Heart right ventricle (tissue), 16 donors: ENCODE measurements at regions not wholly inside any gene's neighbourhood (a gene's known extent, or its start where the extent isn't known, plus 50 kb on each side); places are given as distances from the start of the nearest gene placed in this dataset.

Experiments used
- ATAC-seq, 8 donors: fragments of 200-7000 bp; cut with Tn5 transposase; one replicate each; pipeline ENCODE4 v1.9.1; 2020; ENCODE audit warnings: mild to moderate bottlenecking in 8 of 8, moderate library complexity in 8 of 8, moderate number of reproducible peaks in 1 of 8
- DNase-seq, 2 donors: peaks; one replicate each; pipeline ENCODE4 v3.0.0-alpha.2; 2020
- H3K27ac ChIP-seq, 10 donors: fragments of 200-600 bp; sonication (generic) in 2 of 10; one replicate each; pipeline versions ENCODE4 v1.5.0 to v1.8.0; 2020 to 2022; ENCODE audit warnings: mild to moderate bottlenecking in 3 of 10
- H3K27me3 ChIP-seq, 7 donors: fragments of 200-600 bp; one replicate each; pipeline ENCODE4 v1.8.0; 2021 to 2022; ENCODE audit warnings: mild to moderate bottlenecking in 2 of 7
- H3K36me3 ChIP-seq, 9 donors: fragments of 200-600 bp; sonication (generic) in 1 of 9; one replicate each; pipeline versions ENCODE4 v1.5.0 to v1.8.0; 2020 to 2022; ENCODE audit warnings: mild to moderate bottlenecking in 2 of 9
- H3K4me1 ChIP-seq, 9 donors: fragments of 200-600 bp; sonication (generic) in 1 of 9; one replicate each; pipeline versions ENCODE4 v1.5.0 to v1.8.0; 2020 to 2022; ENCODE audit warnings: mild to moderate bottlenecking in 4 of 9
- H3K4me3 ChIP-seq, 10 donors: fragments of 200-600 bp; sonication (generic) in 2 of 10; one replicate each; pipeline versions ENCODE4 v1.5.0 to v1.8.0; 2020 to 2022; ENCODE audit warnings: mild to moderate bottlenecking in 7 of 10, moderate library complexity in 2 of 10
- H3K9me3 ChIP-seq, 11 donors: fragments of 200-600 bp in 10 of 11; sonication (generic) in 2 of 11; one replicate each; pipeline versions ENCODE4 v1.5.0 to v1.8.0; 2013 to 2022; ENCODE audit warnings: mild to moderate bottlenecking in 2 of 11, control low read depth in 1 of 11, moderate library complexity in 1 of 11
- WGBS, 2 donors: extraction: QIAGEN DNeasy Blood & Tissue Kit; methylation state at CpG; one replicate each; pipeline ENCODE4 v1.1.7; 2013; ENCODE audit warnings: inconsistent platforms in 1 of 2; 5-methylcytosine and 5-hydroxymethylcytosine counted together
- intact Hi-C, 10 donors: fragments of 100-400 bp; cut with DNase I; formaldehyde crosslinking; loops; one replicate each; pipeline versions ENCODE4 v1.11.1 to v1.14.2; 2022
- TF ChIP-seq, protein P1 (sequence below), 9 donors: fragments of 200-600 bp; sonication (generic) in 2 of 9; IDR thresholded peaks; one replicate each; pipeline versions ENCODE4 v1.5.0 to v1.8.0; 2021 to 2022; ENCODE audit warnings: antibody characterized with exemption in 9 of 9, mild to moderate bottlenecking in 5 of 9, moderate library complexity in 1 of 9
- donor health status: Arrhythmogenic right ventricular cardiomyopathy.
- donor health status: ischemic (EF 13 %, LVEDD 7.1; RV severe dilation, severe dysfunction).
- donor health status: healthy with polysubstance abuse.
- donor health status: DM: no; HTN: yes; CAD: no.
- donor health status: DM: no; HTN: no; CAD: no.
- donor health status: ischemic (EF 25% LVEDD 6.9; RV normal size, moderate dysfunction).
- donor health status: ischemic (EF 25% LVEDD 5.7; RV mildly dilated, moderate dysfunction).
- donor health status: healthy.
- donor health status: DM: yes; HTN: yes; CAD: no.
- donor health status: Ischemic cardiomyopathy.
- donor health status: ischemic (EF 35%, LVEDD 5.7; RV mildly dilated, moderate dysfunction).
- donor health status: nonischemic (EF 11% LVEDD 7.7; RV severe dilation, severe dysfunction).
- donor health status: DM: yes; HTN: yes; CAD: no.
- donor health status: PGD.
- donor health status: ischemic (EF 29% LVEDD 5.4; RV normal size, mild dysfunction).
- donor health status: nonischemic (EF 23%, LVEDD 6.1; RV moderate dilation, normal function).

DNA sequence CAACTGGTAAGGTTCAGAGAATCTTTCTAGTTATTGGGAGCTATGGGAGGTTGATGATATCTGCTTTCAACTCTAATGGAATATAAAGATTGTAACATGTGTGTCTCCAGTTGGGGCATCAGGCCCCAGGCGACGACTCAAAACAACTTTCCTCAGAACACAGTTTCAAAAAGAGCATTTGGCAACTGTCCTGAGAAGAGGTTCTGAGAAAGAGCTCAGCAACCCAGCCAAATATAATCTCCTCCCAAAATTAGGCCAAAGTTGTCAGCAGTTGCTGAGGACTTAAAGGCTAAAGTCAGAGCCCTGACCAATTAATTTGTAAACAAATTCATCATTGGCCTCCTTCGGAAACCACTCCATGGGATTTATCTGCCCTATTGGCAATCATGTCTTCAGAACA is 251.1 kb upstream of the NFE2L3 start:
- Histone ChIP-seq H3K4me3 (no peak overlapping the region), H3K27ac (no peak overlapping the region), H3K27me3 (peaks cover 0 to 43% (median 22%) of the 10 kb centered on the region in 7 donors), H3K9me3 (no peaks in the 10 kb centered on the region), H3K36me3 (no peaks in the 10 kb centered on the region), H3K4me1 (no peaks in the 10 kb centered on the region)
- DNase-seq (no peak), ATAC-seq (no peak)
- WGBS, 2 donors: 50 to 57% methylated on average over 3 of the region's 3 CpGs
- TF ChIP-seq, protein P1, sequence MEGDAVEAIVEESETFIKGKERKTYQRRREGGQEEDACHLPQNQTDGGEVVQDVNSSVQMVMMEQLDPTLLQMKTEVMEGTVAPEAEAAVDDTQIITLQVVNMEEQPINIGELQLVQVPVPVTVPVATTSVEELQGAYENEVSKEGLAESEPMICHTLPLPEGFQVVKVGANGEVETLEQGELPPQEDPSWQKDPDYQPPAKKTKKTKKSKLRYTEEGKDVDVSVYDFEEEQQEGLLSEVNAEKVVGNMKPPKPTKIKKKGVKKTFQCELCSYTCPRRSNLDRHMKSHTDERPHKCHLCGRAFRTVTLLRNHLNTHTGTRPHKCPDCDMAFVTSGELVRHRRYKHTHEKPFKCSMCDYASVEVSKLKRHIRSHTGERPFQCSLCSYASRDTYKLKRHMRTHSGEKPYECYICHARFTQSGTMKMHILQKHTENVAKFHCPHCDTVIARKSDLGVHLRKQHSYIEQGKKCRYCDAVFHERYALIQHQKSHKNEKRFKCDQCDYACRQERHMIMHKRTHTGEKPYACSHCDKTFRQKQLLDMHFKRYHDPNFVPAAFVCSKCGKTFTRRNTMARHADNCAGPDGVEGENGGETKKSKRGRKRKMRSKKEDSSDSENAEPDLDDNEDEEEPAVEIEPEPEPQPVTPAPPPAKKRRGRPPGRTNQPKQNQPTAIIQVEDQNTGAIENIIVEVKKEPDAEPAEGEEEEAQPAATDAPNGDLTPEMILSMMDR (IDR thresholded peaks at IDR 0.05): no peak
- intact Hi-C loops: loop anchor here in 2 of 10 donors (5.0 to 10.0 kb wide), 2 partner anchors 444 to 771 kb away; no protein-coding TSS in a partner anchor

DNA sequence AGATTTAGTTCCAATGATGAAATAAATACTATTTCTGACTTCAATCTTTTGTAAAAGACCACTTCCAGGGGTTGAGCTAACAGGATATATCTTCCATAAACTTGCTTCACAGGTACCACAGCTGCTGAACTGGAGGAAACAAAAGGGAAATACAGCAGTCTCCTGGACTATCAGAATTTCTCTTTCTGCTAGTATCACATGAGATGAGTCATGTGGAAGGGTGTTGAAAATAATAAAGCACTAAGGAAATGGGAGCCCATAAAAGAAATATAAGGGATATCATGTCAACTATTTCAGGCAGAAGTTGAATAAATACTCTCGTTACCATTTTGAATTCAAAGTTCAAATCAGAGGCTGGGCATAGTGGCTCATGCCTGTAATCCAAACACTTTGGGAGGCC is 250.3 kb upstream of the NFE2L3 start:
- DNase-seq: no peak
- H3K9me3 ChIP-seq: no peaks in the 10 kb centered on the region
- 85 to 91% methylated on average over 1 of the region's 1 CpG for WGBS, 2 donors
- no peak overlapping the region for H3K27ac ChIP-seq
- intact Hi-C loops: loop anchor here in 2 of 10 donors (5.0 to 10.0 kb wide), 2 partner anchors 443 to 771 kb away; no protein-coding TSS in a partner anchor
- H3K4me3 ChIP-seq: no peak overlapping the region
- H3K36me3 ChIP-seq: no peaks in the 10 kb centered on the region
- no peak for ATAC-seq
- no peaks in the 10 kb centered on the region for H3K4me1 ChIP-seq
- TF ChIP-seq, protein P1 (IDR thresholded peaks at IDR 0.05): no peak
- H3K27me3 ChIP-seq: peaks cover 0 to 39% (median 26%) of the 10 kb centered on the region in 7 donors

DNA sequence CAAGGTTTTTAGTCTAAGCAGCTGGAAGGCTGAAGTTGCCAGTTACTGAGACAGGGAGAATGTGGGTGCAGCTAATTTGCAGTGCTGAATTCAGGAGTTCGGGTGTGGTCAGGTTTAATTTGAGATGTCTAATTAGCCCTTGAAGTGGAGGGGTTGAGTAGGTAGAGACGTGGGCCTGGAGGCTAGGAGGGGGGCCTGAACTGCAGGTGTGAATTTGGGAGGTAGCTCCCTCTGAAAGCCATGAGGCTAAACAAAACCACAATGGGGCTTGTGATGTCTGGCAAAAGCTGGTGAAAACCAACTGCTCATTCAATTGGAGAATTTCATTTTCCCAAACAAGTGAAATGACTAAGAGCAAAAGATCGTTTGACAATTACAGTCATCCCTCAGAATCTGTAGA is 246.0 kb upstream of the NFE2L3 start:
- ATAC-seq (no peak), DNase-seq (no peak)
- Histone ChIP-seq H3K36me3 (no peaks in the 10 kb centered on the region), H3K9me3 (no peaks in the 10 kb centered on the region), H3K4me3 (no peak overlapping the region), H3K4me1 (no peaks in the 10 kb centered on the region), H3K27me3 (peaks cover 0 to 47% (median 14%) of the 10 kb centered on the region in 7 donors), H3K27ac (no peak overlapping the region)
- 78 to 84% methylated on average over 3 of the region's 3 CpGs for WGBS, 2 donors
- TF ChIP-seq, protein P1 (IDR thresholded peaks at IDR 0.05): no peak
- intact Hi-C loops: loop anchor here in 1 of 10 donors (10.0 kb wide), 1 partner anchor 439 kb away; no protein-coding TSS in a partner anchor

DNA sequence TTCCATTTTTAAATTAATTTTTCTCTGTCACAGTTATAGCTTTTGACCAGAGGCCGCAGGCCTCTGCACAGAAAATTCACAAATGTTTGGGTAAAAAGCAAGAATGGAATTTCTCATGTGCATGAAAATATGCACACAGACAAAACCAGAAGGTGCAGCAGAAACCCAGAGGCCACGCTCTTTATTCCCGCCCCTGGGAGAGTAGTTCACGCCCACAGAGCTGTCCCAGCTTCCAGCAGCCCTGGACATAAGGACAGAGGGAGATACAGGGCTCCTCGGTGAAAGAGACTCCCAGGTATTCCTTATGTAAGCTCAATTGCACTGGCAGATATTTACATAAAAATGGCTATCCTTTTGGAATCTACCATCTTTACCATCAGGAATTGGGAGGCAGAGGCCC is 245.2 kb upstream of the NFE2L3 start:
- DNase-seq: no peak
- no peaks in the 10 kb centered on the region for H3K9me3 ChIP-seq
- H3K4me1 ChIP-seq: no peaks in the 10 kb centered on the region
- 77 to 81% methylated on average over 5 of the region's 5 CpGs for WGBS, 2 donors
- H3K27ac ChIP-seq: no peak overlapping the region
- peaks cover 0 to 47% (median 14%) of the 10 kb centered on the region in 7 donors for H3K27me3 ChIP-seq
- H3K36me3 ChIP-seq: no peaks in the 10 kb centered on the region
- ATAC-seq: no peak
- H3K4me3 ChIP-seq: no peak overlapping the region
- TF ChIP-seq, protein P1 (IDR thresholded peaks at IDR 0.05): no peak
- intact Hi-C loops: loop anchor here in 1 of 10 donors (10.0 kb wide), 1 partner anchor 438 kb away; no protein-coding TSS in a partner anchor
